Glomerular endothelial cell (primary cell): ENCODE measurements at regions not wholly inside any gene's neighbourhood (a gene's known extent, or its start where the extent isn't known, plus 50 kb on each side); places are given as distances from the start of the nearest gene placed in this dataset.

ENCODE experiments used
- DNase-seq: peaks from one replicate; pipeline ENCODE4 v3.0.0-alpha.2; 2011; ENCODE audit warnings: low read depth, low spot score; ENCODE audit errors: extremely low read depth

DNA sequence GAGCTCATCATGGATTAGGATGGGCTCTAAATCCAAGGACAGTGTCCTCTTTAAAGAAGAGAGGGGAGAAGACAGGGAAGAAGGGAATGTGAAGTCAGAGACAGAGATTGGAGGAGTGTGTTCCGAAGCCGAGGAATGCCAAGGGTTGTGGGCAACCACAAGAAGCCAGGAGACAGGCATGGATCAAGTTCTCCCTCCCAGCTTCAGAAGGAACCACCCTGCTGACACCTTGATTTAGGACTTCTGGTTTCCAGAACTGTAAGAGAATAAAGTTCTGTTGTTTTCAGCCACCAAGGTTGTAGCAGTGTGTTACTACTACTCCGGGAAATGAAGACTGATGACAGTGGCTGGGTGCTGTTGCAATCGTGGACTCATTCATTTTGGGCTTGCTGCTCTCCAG lies 120.1 kb downstream of the RPS12 start:
- no peak for DNase-seq

DNA sequence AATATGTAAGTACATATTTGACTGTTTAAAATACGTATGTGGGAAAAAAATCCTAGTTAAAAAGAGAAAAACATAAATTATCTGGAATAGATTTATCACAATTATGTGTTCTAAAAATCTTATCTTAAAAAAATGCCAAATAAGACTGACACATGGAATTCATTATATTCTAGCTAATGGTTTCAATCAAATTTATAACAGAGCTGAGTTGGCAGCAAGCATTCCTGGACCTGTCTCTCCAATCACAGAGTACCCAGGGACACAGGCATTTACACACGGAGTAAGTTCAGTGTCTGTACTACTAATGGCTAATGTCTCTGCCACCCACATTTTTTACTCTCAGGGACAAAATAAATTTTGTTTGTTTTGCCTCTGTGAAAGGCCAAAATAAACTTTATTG lies 122.3 kb downstream of the RPS12 start:
- DNase-seq, result no peak

DNA sequence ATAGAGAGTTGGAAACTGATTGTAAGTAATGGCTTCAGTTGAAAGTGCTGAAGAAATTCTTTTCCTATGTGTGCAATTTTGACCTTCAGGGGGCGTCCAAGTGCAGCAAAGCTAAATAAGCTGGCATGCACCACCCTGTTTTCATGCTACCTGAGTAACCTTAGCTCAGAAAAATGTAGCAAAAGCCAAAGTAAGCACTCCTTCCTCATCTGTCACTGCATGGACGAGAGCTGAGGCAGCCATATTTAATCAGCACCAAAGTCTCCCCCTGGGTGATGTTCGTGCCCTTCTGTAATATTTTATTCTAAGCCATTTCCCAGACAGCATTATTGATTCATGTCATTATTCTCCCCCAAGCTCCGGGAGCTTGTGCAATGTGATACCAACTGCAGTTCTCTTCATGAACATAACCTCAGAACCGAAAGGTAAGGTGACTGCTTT lies 123.1 kb downstream of the RPS12 start:
- DNase-seq, result peak; percentile 7

DNA sequence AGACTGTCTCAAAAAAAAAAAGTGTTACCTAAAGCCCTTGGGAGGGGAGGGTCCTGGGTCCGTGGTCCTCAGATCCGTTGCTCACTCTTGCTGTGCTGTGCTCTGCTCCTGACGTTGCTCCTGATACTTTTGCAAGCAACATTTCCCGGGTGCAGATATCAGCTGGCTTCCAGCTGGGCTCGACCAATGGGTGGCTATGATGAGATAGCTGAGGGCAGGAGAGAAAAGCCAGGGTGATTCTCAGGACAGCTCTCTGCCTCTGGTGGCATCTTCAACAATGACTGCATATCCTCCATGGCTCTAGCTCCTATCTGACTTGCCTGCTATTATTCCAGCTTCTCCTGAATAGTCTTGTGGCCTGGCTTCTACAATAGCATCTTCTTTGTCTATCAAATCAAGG lies 134.5 kb downstream of the RPS12 start:
- DNase-seq, result no peak

DNA sequence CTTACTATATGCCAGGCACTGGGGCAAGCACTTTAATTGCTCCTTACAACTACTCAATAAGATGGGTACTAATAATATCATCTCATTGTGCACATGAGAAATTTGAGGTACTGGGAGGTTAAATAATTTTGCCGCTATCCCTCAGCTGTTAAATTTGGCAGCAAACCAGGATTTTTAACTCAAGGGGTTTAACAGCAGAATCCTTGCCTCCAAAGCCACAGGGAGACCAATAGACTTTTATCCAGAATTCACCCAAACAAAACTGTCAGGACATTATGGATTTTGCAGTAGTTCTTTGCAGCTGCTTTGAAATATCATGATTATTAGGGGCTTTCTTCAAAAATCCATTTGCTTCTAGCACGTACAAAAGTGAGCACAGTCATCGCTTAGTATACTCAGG lies 136.2 kb downstream of the RPS12 start:
- DNase-seq, result no peak

DNA sequence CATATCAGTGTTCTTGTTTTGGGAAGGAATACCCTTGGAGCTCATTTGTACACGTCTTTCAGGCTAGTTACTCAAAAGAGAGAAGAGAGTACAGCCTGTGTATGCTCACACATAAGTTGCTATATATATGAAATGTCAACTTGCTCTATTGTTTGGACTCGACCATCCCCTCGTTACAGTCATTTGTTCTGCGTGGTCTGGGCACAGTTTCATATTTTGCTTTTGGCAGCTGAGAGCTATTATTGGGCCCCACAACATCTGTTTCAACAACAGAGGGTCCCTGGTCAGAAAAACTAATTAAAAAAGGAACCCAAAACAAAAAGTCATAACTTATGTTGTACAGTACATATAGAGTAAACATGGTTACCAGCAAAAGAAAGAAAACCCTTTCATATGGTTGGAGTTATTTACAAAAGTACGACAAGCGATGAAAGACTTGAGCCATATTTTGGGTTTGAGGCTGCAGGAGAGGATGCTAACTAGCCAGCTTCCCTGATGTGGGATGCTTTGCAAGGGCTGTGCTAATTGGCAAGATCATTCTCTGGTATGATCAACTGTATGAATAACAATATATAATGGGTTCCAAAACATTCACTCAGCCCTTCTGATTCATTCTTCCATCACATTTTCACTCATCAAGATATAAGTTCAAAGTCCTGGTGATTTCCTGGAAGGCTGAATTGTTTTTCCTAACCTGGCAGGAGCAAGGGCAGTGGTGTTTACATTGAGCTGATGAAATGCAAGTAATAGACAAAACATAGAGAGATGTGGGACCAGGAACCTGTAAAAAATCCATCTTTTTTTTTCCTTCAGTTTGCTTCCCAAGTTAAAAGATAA lies 137.9 kb downstream of the RPS12 start:
- DNase-seq, result no peak

DNA sequence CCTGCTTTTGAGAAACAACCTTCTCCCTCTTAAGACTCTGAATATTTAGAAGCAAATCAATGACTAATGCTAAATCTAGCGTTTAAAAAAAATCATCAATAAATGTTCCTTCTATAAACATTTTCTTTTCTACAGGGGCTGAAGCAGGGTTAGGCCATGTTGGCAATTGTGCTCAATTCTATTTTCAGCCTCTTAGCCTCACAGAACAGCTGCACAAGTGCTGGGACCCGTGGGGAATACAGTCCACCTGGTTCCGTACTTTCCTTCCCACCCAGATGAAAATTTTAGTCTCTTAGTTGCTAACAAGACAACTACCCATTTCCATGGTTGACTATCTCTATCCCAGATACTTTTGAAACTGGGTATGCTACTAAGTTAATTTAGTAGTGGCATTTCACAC lies 138.6 kb downstream of the RPS12 start:
- no peak for DNase-seq

DNA sequence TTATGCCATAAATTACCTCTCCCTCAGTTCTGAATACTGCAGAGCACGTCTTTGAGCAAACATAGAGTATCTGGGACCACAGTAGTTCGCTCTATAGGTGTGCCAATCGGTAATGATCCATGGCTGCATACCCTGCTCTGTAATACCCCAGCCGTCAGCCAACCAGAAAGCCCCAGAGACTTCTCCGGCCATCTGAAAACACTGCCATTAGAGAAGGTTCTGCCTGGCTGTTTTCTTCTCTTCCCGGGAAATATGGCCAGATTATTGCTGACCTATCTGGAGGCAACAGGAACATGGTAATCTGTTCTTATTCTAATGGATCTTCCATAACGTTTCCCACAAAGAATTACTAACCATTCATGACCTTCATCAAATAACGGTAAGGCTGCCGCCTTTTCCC lies 139.9 kb downstream of the RPS12 start:
- DNase-seq, result no peak

DNA sequence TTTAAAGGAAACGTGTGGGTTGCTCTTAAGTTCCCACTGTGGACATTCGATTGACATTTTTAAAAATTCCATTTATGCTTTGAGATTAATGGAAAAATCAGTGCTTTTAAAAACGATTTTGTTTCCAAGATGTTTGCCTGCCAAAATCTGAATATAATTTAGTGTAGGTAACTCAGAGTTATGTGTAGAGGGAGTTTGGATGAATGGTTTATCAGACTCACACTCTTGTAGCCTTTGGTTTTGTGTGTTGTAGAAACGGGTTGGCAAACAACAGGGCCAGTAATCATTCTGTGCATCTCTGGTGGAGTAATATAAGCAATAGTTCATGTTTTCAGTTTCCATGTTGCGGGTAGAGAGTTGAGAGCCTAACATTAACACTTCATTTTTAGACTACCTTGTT lies 140.6 kb downstream of the RPS12 start:
- no peak for DNase-seq

DNA sequence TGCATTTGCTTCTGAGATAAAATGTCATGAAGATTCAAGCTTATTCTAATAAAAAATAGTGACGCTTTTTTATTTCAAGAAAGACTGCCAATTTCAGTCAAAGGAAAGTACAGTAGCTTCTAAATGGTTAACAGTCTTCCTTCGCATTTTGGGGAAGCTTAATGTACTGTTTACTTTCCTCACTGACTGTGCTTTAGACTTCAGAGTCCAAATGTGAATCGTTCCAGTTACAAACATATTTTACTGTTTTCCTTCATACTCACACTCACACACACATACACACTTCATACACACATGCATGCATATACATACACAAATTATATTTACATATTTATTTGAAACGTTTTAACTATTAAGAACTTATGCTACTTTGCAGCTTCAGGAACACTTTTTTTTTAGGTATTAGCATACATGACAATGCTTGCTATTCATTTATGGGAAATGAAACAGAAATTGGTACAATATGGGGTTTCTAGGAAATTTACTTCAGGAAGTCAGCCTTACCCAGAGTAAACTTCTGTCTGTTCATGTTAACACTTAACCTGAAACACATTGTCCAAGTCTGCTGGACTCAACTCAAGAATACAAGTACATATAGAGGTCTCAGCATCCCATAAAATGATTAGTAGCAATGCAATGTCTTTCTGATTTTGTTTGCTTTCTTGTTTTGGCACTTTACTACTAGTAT lies 145.4 kb downstream of the RPS12 start:
- DNase-seq, result no peak

DNA sequence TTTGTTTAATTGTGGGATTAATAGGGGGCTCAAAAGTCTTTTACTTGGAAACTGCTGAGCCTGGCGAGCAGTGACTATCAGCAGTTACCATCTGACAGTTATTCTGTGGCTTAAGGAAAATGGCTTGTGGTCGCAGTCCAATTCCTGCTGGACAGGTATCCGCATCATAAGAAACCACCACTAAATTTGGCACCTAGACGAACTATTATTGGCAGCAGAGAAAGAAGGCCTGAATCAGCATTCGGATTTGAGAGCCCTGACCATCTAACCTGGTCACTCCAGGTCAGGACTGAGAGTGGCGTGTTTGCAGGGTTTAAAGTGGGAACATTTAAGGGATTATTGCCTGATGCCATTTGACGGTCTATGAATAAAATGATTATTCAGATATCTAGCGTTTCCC lies 146.4 kb downstream of the RPS12 start:
- DNase-seq, result no peak

DNA sequence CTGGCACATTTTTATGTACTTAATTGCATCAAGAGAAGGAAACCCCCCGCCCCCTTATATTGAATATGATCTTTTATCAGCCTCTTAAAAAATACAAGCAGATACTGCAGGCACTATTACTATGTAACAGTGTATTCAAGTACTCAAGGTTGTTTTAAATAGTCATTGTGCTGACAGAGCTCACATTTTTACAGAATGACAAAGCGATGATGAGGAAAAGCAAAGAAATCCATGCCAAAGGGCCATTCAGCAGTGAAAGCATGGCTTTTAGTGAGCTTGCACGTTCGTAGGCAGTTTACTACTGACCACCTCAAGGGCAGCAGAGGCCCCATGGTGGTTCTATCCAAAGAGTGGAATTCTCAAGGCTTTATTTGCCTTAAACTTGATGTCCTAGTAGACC lies 146.8 kb downstream of the RPS12 start:
- DNase-seq, result no peak

DNA sequence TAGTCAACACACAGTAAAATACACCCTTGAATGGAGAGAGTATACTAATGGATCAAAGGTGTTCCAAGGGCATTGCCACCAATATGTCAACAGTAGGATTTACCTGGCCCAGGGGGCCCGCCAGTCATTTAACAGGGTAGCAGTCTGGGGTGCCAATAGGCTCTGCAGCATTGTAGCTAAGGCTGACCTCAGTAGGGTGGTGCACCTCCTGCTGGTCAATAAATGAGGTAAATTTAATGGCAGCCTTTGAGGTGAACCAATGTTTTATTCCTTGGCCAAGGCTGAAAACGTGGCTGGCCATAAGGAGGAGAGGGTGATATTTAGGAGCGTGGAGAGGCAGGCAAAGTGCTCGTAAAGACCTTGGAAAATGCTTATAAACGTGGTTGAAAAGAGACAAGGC lies 147.2 kb downstream of the RPS12 start:
- no peak for DNase-seq

DNA sequence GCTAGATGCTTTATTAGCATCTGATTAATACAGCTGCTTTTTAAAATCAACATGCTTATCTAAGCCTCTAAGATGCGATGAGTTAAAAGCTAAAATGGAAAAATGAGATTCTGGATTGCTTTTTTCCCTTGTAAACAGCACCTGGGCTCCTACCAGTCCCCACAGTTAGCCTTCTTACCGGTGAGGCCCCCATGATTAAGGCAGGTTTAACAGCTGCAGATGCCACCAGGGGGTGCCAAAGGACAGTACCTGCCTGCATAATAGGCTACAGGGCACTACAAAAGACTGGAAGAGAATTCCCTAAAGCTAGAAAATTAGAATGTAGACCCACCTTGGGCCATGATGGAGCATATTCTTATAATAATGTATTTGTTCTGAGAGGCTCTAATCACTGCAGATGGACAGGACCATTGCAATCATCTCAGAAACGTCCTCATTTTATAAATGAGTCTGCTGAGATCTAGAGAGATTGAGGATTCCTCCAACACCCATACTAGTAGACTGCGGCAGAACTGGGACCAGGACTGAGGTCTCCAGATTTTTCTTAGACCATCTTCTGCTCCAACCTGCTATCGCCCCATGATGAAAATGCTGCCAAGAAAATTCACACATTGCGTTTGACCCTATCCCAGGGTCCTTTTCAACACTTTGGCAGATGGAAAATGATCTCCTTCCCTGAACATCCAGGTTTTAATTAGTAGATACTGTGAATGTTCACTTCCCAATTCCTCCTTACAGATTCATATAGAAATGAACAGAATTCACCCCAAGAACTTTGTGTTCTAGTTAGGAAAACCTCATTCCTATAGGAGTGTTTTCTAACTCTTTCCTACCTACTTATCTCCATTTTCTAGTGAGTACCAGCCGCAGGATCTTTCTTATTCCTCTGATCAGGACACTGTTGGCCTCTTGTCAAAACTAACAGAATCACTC lies 148.8 kb downstream of the RPS12 start:
- peak; percentile 27 for DNase-seq

DNA sequence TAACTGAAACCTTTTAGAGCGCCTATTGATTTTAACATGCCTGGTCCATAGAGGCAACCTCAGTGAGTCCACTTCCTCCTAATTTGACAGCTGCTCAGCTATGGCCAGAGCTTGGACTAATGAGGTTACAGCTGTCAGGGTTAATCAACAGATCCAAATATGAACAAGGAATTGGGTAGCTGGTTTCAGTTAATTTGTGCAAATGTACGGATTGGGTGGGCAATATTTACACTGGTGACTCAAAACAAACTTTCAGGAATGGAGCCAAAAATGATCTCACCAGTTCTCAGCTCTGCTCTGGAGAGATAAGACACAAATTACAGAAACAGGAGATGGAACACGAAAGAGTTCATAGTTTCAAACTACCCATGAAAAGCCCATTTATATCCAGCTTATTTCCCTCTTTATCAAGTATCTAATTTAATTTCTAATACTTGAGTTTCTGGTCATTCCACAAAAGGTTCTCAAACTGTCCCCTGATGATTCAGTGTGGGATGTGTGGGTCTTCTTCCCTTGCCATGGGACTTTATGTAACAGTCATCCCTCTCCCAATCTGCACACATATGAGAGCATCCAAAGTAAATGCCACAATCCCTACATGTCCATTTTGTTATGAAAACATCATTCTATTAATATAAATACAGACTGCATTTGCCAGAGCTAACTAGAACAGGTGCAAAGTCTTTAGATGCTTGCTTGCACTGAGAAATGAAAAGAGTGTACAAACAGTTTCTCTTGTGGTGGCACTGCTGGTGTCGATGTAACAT lies 149.9 kb downstream of the RPS12 start:
- peak; percentile 64 for DNase-seq

DNA sequence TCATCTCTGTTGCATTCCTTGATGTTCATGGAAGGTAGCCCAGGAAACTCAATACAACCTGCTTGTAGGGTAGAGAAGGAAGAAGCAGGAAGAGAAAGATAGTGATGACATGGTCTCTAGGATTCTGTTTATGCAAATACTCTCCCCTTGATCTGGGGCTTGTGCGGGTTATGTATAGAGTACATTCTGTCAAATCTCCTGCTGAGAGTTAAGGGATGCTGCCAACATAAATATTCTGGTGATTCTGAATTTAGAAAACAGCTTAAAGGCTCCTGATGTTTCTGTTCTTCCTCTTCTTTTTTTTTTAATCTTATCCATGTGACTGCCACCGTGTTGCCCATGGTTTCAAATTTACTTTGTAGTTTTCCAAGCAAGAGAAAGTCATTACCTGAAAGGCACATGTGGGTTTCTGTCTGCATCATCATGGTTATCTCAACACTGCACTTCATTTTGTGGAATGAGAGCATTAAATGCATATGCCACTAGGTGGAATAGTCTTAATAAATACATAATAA lies 150.6 kb downstream of the RPS12 start:
- DNase-seq, result no peak

DNA sequence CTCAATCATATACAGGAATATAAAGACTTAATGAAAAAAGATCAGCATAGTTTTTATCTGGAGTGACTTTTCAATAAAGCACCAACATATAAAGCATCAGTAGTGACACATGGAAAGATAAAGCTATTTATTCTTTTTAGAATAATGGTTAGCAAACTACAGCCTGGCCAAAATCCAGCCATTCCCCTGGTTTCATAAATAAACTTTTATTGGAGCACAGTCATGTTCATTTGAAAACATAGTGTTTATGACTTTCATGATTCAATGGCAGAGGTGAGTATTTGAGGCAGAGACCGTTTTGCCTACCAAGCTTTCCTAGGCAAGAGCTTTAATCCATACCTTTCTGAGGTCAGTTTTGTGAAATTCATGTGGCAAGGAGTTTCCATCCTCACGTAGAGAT lies 153.5 kb downstream of the RPS12 start:
- DNase-seq, result no peak

DNA sequence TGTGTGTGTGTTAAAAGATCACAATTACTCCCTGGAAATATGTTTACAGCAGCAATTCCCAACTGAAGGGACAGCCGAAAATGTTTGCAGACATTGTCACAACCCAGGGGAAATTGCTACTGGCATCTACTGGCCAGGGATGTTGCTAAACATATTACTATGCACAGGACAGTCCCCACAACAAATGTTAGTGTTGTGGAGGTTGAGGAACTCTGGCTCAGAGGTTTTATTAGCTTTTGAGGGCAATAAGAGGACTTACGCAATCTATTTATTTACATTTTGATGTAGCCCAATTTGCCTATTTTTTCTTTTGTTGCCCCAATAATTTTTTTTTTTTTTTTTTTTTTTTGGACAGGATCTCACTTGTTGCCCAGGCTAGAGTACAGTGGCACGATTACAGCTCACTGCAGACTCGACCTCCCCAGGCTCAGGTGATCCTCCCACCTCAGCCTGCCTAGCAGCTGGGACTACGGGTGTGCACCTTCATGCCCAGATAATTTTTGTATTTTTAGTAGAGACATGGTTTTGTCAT lies 154.1 kb downstream of the RPS12 start:
- DNase-seq, result no peak

DNA sequence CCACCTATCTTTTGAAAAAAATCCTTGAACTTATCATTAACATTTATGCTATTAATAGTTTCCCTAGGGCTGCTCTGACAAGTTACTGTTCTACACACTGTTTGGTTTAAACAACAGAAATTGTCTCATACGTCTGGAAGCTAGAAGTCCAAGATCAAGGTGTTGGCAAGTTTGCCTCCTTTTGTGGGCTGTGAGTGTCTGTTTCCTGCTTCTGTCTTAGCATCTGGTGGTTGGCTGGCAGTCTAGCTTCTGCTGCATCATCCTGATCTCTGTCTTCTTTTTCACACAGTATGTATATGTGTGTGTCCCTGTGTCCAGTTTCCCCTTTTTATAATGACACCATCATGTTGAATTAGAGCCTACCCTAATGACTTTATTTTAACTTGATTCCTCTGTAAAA lies 154.8 kb downstream of the RPS12 start:
- no peak for DNase-seq

DNA sequence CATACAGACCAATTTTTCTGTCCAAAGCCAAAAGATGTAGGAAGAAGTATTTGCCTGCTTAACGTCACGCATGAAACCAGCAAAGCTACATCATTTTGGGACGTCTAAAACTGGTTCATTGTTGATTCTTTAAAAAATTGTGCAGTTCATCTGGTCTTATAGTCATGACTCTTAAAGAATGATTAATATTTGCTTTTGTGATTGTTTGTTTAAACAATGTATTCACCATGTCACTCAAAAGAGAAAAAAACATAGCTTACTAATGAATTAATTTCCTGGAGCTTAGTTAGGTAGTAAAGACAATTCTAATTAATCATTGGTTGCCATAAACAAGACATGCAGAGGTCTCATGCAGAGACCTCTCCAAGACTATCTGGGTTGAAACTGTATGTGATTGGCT lies 157.3 kb downstream of the RPS12 start:
- DNase-seq, result no peak
